Mesenchymal stem cell (in vitro differentiated cells and primary cell): ENCODE measurements at regions not wholly inside any gene's neighbourhood (a gene's known extent, or its start where the extent isn't known, plus 50 kb on each side); places are given as distances from the start of the nearest gene placed in this dataset.

Experiments
- DNase-seq: peaks from one replicate; pipeline ENCODE4 v3.0.0-alpha.2; 2013
- H2AFZ ChIP-seq: one replicate; pipeline ENCODE4 v1.6.1; 2013; ENCODE audit warnings: low read depth, mild to moderate bottlenecking, control low read depth, inconsistent platforms, low read length, moderate library complexity
- H2AK5ac ChIP-seq: 2 replicates; pipeline ENCODE4 v1.6.1; 2013; ENCODE audit warnings: low read length, moderate library complexity, mild to moderate bottlenecking, inconsistent platforms; ENCODE audit not compliant: severe bottlenecking
- H2BK120ac ChIP-seq: one replicate; pipeline ENCODE4 v1.6.1; 2013; ENCODE audit warnings: low read depth, mild to moderate bottlenecking, inconsistent platforms, low read length, moderate library complexity
- H2BK12ac ChIP-seq, 2 experiments: one replicate each; pipeline ENCODE4 v1.6.1; 2013; ENCODE audit warnings: inconsistent platforms in 2 of 2, low read length in 2 of 2, mild to moderate bottlenecking in 2 of 2, moderate library complexity in 2 of 2, control low read depth in 1 of 2
- H2BK15ac ChIP-seq: one replicate; pipeline ENCODE4 v1.6.1; 2013; ENCODE audit warnings: mild to moderate bottlenecking, low read depth, inconsistent platforms; ENCODE audit not compliant: poor library complexity, severe bottlenecking
- H2BK5ac ChIP-seq: 2 replicates; pipeline ENCODE4 v1.6.1; 2013; ENCODE audit warnings: low read depth, mild to moderate bottlenecking, low read length, control low read depth, inconsistent platforms; ENCODE audit not compliant: poor library complexity, severe bottlenecking
- H3K14ac ChIP-seq, 2 experiments: one replicate each; pipeline ENCODE4 v1.6.1; 2013; ENCODE audit warnings: inconsistent platforms in 2 of 2, low read length in 2 of 2, control low read depth in 1 of 2, mild to moderate bottlenecking in 1 of 2, moderate library complexity in 1 of 2
- H3K18ac ChIP-seq, 2 experiments: one replicate each; pipeline ENCODE4 v1.6.1; 2013; ENCODE audit warnings: inconsistent platforms in 2 of 2, low read length in 2 of 2, control low read depth in 1 of 2, low read depth in 1 of 2, mild to moderate bottlenecking in 1 of 2
- H3K23ac ChIP-seq, 2 experiments: one replicate each; pipeline ENCODE4 v1.6.1; 2013; ENCODE audit warnings: inconsistent platforms in 2 of 2, low read length in 2 of 2, mild to moderate bottlenecking in 2 of 2, moderate library complexity in 2 of 2, control low read depth in 1 of 2
- H3K27ac ChIP-seq: 2 replicates; pipeline ENCODE4 v1.5.1; 2013; ENCODE audit warnings: mild to moderate bottlenecking, moderate library complexity, low read length, control low read depth, inconsistent platforms; ENCODE audit not compliant: poor library complexity, severe bottlenecking
- H3K27me3 ChIP-seq, 2 experiments: 2 replicates each; pipeline versions ENCODE4 v1.6.1 to v1.7.0; 2013; ENCODE audit warnings: low read length in 2 of 2, mild to moderate bottlenecking in 2 of 2, moderate library complexity in 2 of 2, control low read depth in 1 of 2, inconsistent platforms in 1 of 2; ENCODE audit not compliant: control insufficient read depth in 1 of 2, insufficient read depth in 1 of 2
- H3K36me3 ChIP-seq, 2 experiments: 2 replicates each; pipeline versions ENCODE4 v1.6.1 to v1.7.0; 2013; ENCODE audit warnings: low read length in 2 of 2, control low read depth in 1 of 2, inconsistent platforms in 1 of 2, low read depth in 1 of 2, mild to moderate bottlenecking in 1 of 2; ENCODE audit not compliant: insufficient read depth in 2 of 2, control insufficient read depth in 1 of 2
- H3K4ac ChIP-seq, 2 experiments: one replicate each; pipeline ENCODE4 v1.6.1; 2013; ENCODE audit warnings: inconsistent platforms in 2 of 2, low read length in 2 of 2, mild to moderate bottlenecking in 2 of 2, moderate library complexity in 2 of 2, control low read depth in 1 of 2, low read depth in 1 of 2
- H3K4me1 ChIP-seq: 2 replicates; pipeline ENCODE4 v1.6.1; 2013; ENCODE audit warnings: low read depth, low read length, control low read depth; ENCODE audit not compliant: control insufficient read depth, insufficient read depth
- H3K4me2 ChIP-seq: 2 replicates; pipeline ENCODE4 v1.6.1; 2013; ENCODE audit warnings: low read length, mild to moderate bottlenecking, inconsistent platforms; ENCODE audit not compliant: poor library complexity, severe bottlenecking
- H3K4me3 ChIP-seq, 2 experiments: 2 replicates each; pipeline versions ENCODE4 v1.5.1 to v1.7.0; 2013; ENCODE audit warnings: low read length in 2 of 2, mild to moderate bottlenecking in 2 of 2, control low read depth in 1 of 2, low read depth in 1 of 2; ENCODE audit not compliant: insufficient read depth in 1 of 2
- H3K79me1 ChIP-seq: replicated peaks from 2 replicates; pipeline ENCODE4 v1.6.1; 2013; ENCODE audit warnings: mild to moderate bottlenecking, control low read depth, low read length, inconsistent platforms; ENCODE audit not compliant: poor library complexity, severe bottlenecking
- H3K9ac ChIP-seq: 2 replicates; pipeline ENCODE4 v1.7.0; 2013; ENCODE audit warnings: mild to moderate bottlenecking, low read length, moderate library complexity
- H3K9me3 ChIP-seq: 2 replicates; pipeline ENCODE4 v1.7.0; 2013; ENCODE audit warnings: mild to moderate bottlenecking, low read length; ENCODE audit not compliant: control insufficient read depth
- H4K8ac ChIP-seq: one replicate; pipeline ENCODE4 v1.6.1; 2013; ENCODE audit warnings: inconsistent platforms, mild to moderate bottlenecking, low read length, moderate library complexity
- H4K91ac ChIP-seq: one replicate; pipeline ENCODE4 v1.6.1; 2013; ENCODE audit warnings: mild to moderate bottlenecking, low read length, inconsistent platforms
- WGBS: methylation state at CpG from one replicate; pipeline ENCODE4 v1.1.7; 2013; ENCODE audit warnings: mixed read lengths; 5-methylcytosine and 5-hydroxymethylcytosine counted together

DNA sequence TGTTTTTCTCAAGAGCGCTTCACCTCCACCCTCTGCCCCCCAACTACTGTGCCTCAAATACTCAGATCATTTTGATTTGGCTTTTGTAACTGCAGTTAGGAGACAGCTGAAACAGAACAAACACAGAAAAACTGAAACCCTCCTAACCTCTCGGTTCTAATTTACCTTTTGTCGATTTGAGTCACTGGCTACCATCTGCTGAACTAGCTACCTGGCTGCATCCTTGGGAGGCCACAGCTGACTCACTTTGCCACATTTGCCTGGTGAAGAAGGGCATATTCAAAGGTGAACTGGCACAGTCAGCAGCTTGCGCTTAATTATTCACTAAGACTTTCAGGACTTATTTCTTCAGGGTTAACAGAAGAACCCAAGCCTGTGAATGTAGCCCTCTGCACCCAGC is 117.7 kb downstream of the FOXB1 start:
- Histone ChIP-seq H3K9me3 (no peaks in the 10 kb centered on the region), H3K23ac (no peak overlapping the region), H2AK5ac (no peak overlapping the region), H3K4me1 (no peaks in the 10 kb centered on the region), H3K14ac (no peak overlapping the region), H3K18ac (no peak overlapping the region), H3K4me3 (no peak overlapping the region), H3K4ac (no peak overlapping the region), H3K9ac (no peak overlapping the region), H4K8ac (no peak overlapping the region), H2AFZ (no peak overlapping the region), H2BK12ac (no peak overlapping the region), H3K27ac (no peak overlapping the region), H3K27me3 (peaks cover 39 to 46% of the 10 kb centered on the region in 2 experiments), H2BK15ac (no peak overlapping the region), H4K91ac (no peak overlapping the region), H3K79me1 (no peaks in the 10 kb centered on the region), H2BK120ac (no peak overlapping the region), H3K4me2 (no peak overlapping the region), H2BK5ac (no peak overlapping the region), H3K36me3 (no peaks in the 10 kb centered on the region)
- WGBS = 85% methylated on average over 4 of the region's 4 CpGs
- no peak for DNase-seq

DNA sequence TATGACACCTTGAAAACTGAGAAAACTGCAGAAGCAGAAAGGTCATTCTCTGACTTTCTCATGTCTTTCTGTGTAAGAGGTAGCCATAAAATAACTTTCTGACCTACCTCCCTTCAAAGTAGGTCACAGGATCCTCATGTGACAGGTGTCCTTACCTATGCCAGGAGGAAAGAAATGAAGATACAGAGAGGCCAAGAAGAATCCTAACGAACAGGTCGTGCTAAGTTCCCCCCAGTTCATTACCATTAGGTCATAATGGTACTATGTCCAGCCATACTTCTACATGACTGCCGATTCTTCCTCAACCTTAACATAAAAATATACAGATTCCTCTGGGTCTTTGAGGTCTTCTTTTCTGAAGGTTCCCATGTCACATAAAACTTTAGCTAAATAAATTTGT is 118.6 kb downstream of the FOXB1 start:
- Histone ChIP-seq H2BK5ac (no peak overlapping the region), H3K27me3 (peaks cover 37 to 38% of the 10 kb centered on the region in 2 experiments), H2BK12ac (no peak overlapping the region), H3K4me1 (peaks cover 2% of the 10 kb centered on the region), H3K36me3 (no peaks in the 10 kb centered on the region), H3K4ac (no peak overlapping the region), H3K9ac (no peak overlapping the region), H4K91ac (no peak overlapping the region), H2AK5ac (no peak overlapping the region), H3K9me3 (no peaks in the 10 kb centered on the region), H3K4me3 (no peak overlapping the region), H3K4me2 (no peak overlapping the region), H2BK120ac (no peak overlapping the region), H2BK15ac (no peak overlapping the region), H2AFZ (no peak overlapping the region), H3K27ac (no peak overlapping the region), H3K18ac (no peak overlapping the region), H3K14ac (no peak overlapping the region), H3K23ac (no peak overlapping the region), H4K8ac (no peak overlapping the region), H3K79me1 (no peaks in the 10 kb centered on the region)
- no peak for DNase-seq
- 83% methylated on average over 3 of the region's 3 CpGs for WGBS

DNA sequence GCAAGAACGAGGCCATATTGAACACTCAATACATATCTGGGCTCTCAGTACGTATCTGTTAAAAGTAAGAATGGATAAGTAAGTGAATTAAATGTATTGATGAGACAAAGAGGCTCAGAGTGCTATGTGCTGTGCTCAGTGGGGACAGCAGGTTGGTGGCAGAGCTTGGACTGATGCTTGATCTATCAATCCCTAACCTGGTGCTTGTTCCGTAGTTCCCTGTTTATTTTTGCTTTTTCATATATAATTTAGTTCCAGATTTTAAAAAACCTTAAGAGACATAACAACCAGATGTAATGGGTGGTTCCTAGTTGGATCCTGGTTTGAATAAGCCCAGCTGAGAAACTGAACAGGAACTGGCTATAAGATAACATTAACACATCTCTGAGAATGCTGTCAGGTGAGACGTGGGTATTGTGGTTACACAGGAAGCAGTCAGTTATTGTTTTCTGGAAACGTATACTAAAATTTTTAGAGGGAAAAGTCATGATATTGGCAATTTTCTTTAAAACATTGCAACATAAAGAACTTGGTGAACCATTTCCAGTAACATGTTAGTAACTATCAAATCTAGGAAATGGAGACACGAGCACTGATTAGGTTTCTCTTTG is 120.5 kb downstream of the FOXB1 start:
- Histone ChIP-seq H2AK5ac (no peak overlapping the region), H2AFZ (no peak overlapping the region), H3K4ac (no peak overlapping the region), H3K36me3 (no peaks in the 10 kb centered on the region), H4K91ac (no peak overlapping the region), H2BK5ac (no peak overlapping the region), H3K27ac (no peak overlapping the region), H3K4me1 (peaks cover 2% of the 10 kb centered on the region), H3K23ac (no peak overlapping the region), H3K9me3 (no peaks in the 10 kb centered on the region), H2BK12ac (no peak overlapping the region), H3K27me3 (peaks cover 18 to 20% of the 10 kb centered on the region in 2 experiments), H3K79me1 (no peaks in the 10 kb centered on the region), H4K8ac (no peak overlapping the region), H3K4me3 (no peak overlapping the region), H3K9ac (no peak overlapping the region), H2BK120ac (no peak overlapping the region), H3K14ac (no peak overlapping the region), H2BK15ac (no peak overlapping the region), H3K4me2 (no peak overlapping the region), H3K18ac (no peak overlapping the region)
- 58% methylated on average over 3 of the region's 6 CpGs for WGBS
- no peak for DNase-seq

DNA sequence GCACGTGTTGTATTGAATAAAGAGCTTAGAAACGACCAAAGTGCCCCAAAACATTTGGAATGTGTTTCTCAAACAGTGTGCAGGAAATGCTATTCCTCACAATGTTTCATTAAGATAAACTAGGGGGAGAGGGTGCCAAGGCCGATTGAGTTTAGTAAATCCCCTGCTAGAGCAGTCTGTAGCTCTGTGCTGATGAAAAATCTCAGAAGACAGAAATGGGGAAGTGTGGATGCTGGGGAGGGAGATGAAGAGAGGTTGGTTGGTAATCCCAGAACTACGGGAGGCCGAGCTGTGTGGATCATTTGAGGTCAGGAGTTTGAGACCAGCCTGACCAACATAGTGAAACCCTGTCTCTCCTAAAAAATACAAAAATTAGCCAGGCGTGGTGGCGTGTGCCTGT is 121.2 kb downstream of the FOXB1 start:
- no peak overlapping the region for H2BK12ac ChIP-seq
- no peaks in the 10 kb centered on the region for H3K9me3 ChIP-seq
- no peak overlapping the region for H4K91ac ChIP-seq

More for the DNA sequence above, 121.2 kb downstream of the FOXB1 start:
- no peak overlapping the region for H3K9ac ChIP-seq
- H2BK5ac ChIP-seq = no peak overlapping the region
- no peak overlapping the region for H3K4me3 ChIP-seq
- no peak overlapping the region for H3K4me2 ChIP-seq
- no peak overlapping the region for H4K8ac ChIP-seq
- no peak overlapping the region for H2AK5ac ChIP-seq
- H2BK120ac ChIP-seq = no peak overlapping the region
- H3K14ac ChIP-seq = no peak overlapping the region
- no peak overlapping the region for H2BK15ac ChIP-seq
- no peak overlapping the region for H3K23ac ChIP-seq
- H3K4ac ChIP-seq = no peak overlapping the region
- no peak overlapping the region for H3K27ac ChIP-seq
- no peaks in the 10 kb centered on the region for H3K79me1 ChIP-seq
- no peak overlapping the region for H3K18ac ChIP-seq
- 79% methylated on average over 5 of the region's 7 CpGs for WGBS
- H3K27me3 ChIP-seq = peaks cover 11 to 13% of the 10 kb centered on the region in 2 experiments
- no peak for DNase-seq
- peaks cover 2% of the 10 kb centered on the region for H3K4me1 ChIP-seq
- H2AFZ ChIP-seq = no peak overlapping the region
- H3K36me3 ChIP-seq = no peaks in the 10 kb centered on the region
